GM19099 (cell line): ENCODE measurements at regions not wholly inside any gene's neighbourhood (a gene's known extent, or its start where the extent isn't known, plus 50 kb on each side); places are given as distances from the start of the nearest gene placed in this dataset.

Experiments used
- POLR2A ChIP-seq: IDR thresholded peaks from 3 replicates; pipeline ENCODE4 v1.6.1; 2011; ENCODE audit warnings: low read depth; ENCODE audit not compliant: insufficient read length; ENCODE audit errors: extremely low read depth

GRCh38 chr5:82802954-82803353 lies 274.2 kb downstream of the TMEM167A start:
- no peak for TF ChIP-seq POLR2A

- no peak for TF ChIP-seq POLR2A
These were observed 276.4 kb downstream of the TMEM167A start for GRCh38 chr5:82800826-82801225.

GRCh38 chr5:82799361-82800077 lies 277.7 kb downstream of the TMEM167A start:
- no peak for TF ChIP-seq POLR2A

- no peak for TF ChIP-seq POLR2A
These were observed 278.5 kb downstream of the TMEM167A start for GRCh38 chr5:82798676-82799075.

GRCh38 chr5:82796643-82797416 lies 280.4 kb downstream of the TMEM167A start:
- no peak for TF ChIP-seq POLR2A

GRCh38 chr5:82794876-82795275 lies 282.3 kb downstream of the TMEM167A start:
- no peak for TF ChIP-seq POLR2A

GRCh38 chr5:82793808-82794419 lies 283.3 kb downstream of the TMEM167A start:
- no peak for TF ChIP-seq POLR2A

- no peak for TF ChIP-seq POLR2A
These were observed 285.1 kb downstream of the TMEM167A start for GRCh38 chr5:82792096-82792495.

GRCh38 chr5:82789095-82789494 lies 288.1 kb downstream of the TMEM167A start:
- TF ChIP-seq POLR2A: no peak

- TF ChIP-seq POLR2A: no peak
These were observed 290.4 kb downstream of the TMEM167A start for GRCh38 chr5:82786748-82787147.

- TF ChIP-seq POLR2A: no peak
These were observed 291.2 kb downstream of the TMEM167A start for GRCh38 chr5:82785882-82786509.

GRCh38 chr5:82785456-82785855 lies 291.7 kb downstream of the TMEM167A start:
- TF ChIP-seq POLR2A: no peak

- TF ChIP-seq POLR2A: no peak
These were observed 292.7 kb downstream of the TMEM167A start for GRCh38 chr5:82784521-82784920.

GRCh38 chr5:82777106-82777505 lies 300.1 kb downstream of the TMEM167A start:
- no peak for TF ChIP-seq POLR2A

- TF ChIP-seq POLR2A: no peak
These were observed 304.9 kb downstream of the TMEM167A start for GRCh38 chr5:82772281-82772680.
